Small intestine (tissue), 7 donors: ENCODE measurements at regions not wholly inside any gene's neighbourhood (a gene's known extent, or its start where the extent isn't known, plus 50 kb on each side); places are given as distances from the start of the nearest gene placed in this dataset.
"Not testable (repeated sequence)": the region's sequence is repeated elsewhere in the genome, so short reads cannot be mapped to it uniquely, and the experiment has no call there.

Experiments used
- DNase-seq, 2 donors: peaks; one replicate each; pipeline versions ENCODE4 v3.0.0 to v3.0.0-alpha.2; 2013
- FAIRE-seq: peaks from 2 replicates; lab custom pipeline; 2012; peaks lifted over from hg19 to GRCh38; lab: Jason Lieb, UNC
- H3K27ac ChIP-seq, 3 donors: one replicate each; pipeline ENCODE4 v1.5.1; 2013; ENCODE audit warnings: low read length in 2 of 3, mild to moderate bottlenecking in 2 of 3, control low read depth in 1 of 3, inconsistent platforms in 1 of 3, low read depth in 1 of 3, moderate library complexity in 1 of 3
- H3K27me3 ChIP-seq, 3 donors: one replicate each; pipeline ENCODE4 v1.6.1; 2013; ENCODE audit warnings: low read length in 3 of 3, inconsistent platforms in 1 of 3; ENCODE audit not compliant: control insufficient read depth in 3 of 3, insufficient read depth in 3 of 3
- H3K36me3 ChIP-seq, 3 donors: one replicate each; pipeline ENCODE4 v1.6.1; 2013; ENCODE audit warnings: low read length in 3 of 3, inconsistent platforms in 1 of 3, low read depth in 1 of 3, mild to moderate bottlenecking in 1 of 3, moderate library complexity in 1 of 3; ENCODE audit not compliant: control insufficient read depth in 3 of 3, insufficient read depth in 2 of 3
- H3K4me1 ChIP-seq, 3 donors: one replicate each; pipeline ENCODE4 v1.6.1; 2013; ENCODE audit warnings: low read length in 2 of 3, inconsistent platforms in 1 of 3, low read depth in 1 of 3, mild to moderate bottlenecking in 1 of 3, moderate library complexity in 1 of 3; ENCODE audit not compliant: control insufficient read depth in 3 of 3, insufficient read depth in 2 of 3
- H3K4me3 ChIP-seq, 3 donors: one replicate each; pipeline ENCODE4 v1.5.1; 2013; ENCODE audit warnings: low read length in 3 of 3, control low read depth in 1 of 3, inconsistent platforms in 1 of 3, low read depth in 1 of 3, mild to moderate bottlenecking in 1 of 3, moderate library complexity in 1 of 3
- H3K9me3 ChIP-seq, 2 donors: one replicate each; pipeline ENCODE4 v1.6.1; 2013; ENCODE audit warnings: low read depth in 1 of 2, low read length in 1 of 2; ENCODE audit not compliant: control insufficient read depth in 2 of 2, insufficient read depth in 1 of 2
- WGBS, 3 donors: extraction: QIAGEN DNeasy Blood & Tissue Kit; methylation state at CpG; one replicate each; pipeline ENCODE4 v1.1.7; 2013; 5-methylcytosine and 5-hydroxymethylcytosine counted together
- donor health status: healthy with polysubstance abuse.
- donor health status: control.
- donor health status: control.
- donor health status: Bipolar disorder and iron deficiency.
- donor health status: healthy.

- Histone ChIP-seq H3K4me1 (peaks cover 0 to 2% (median 0%) of the 10 kb centered on the region in 3 donors), H3K9me3 (peaks cover 0 to 1% of the 10 kb centered on the region in 2 donors), H3K4me3 (no peak overlapping the region), H3K36me3 (no peaks in the 10 kb centered on the region), H3K27ac (no peak overlapping the region), H3K27me3 (no peaks in the 10 kb centered on the region)
- DNase-seq (no peak), FAIRE-seq (no peak)
- 78 to 86% (median 79%) methylated on average over 7 of the region's 7 CpGs for WGBS, 3 donors
Observed at GRCh38 chr1:238336531-238336930, 445.8 kb upstream of the ZP4 start.

- FAIRE-seq (no peak), DNase-seq (no peak)
- no peaks in the 10 kb centered on the region for H3K36me3 ChIP-seq
- 73 to 86% (median 86%) methylated on average over 1 of the region's 1 CpG for WGBS, 3 donors
- H3K4me1 ChIP-seq, result peaks cover 0 to 3% (median 2%) of the 10 kb centered on the region in 3 donors
- no peak overlapping the region for H3K27ac ChIP-seq
- H3K4me3 ChIP-seq, result no peak overlapping the region
- H3K9me3 ChIP-seq, result peaks cover 0 to 1% of the 10 kb centered on the region in 2 donors
- no peaks in the 10 kb centered on the region for H3K27me3 ChIP-seq
Observed at GRCh38 chr1:238334170-238334569, 443.4 kb upstream of the ZP4 start.

GRCh38 chr1:238331557-238331956 lies 440.8 kb upstream of the ZP4 start:
- Histone ChIP-seq H3K27me3 (no peaks in the 10 kb centered on the region), H3K9me3 (peaks cover 0 to 9% of the 10 kb centered on the region in 2 donors), H3K4me3 (no peak overlapping the region), H3K4me1 (peaks cover 0 to 3% (median 2%) of the 10 kb centered on the region in 3 donors), H3K36me3 (no peaks in the 10 kb centered on the region), H3K27ac (no peak overlapping the region)
- FAIRE-seq (no peak), DNase-seq (no peak)

- Histone ChIP-seq H3K4me3 (no peak overlapping the region), H3K4me1 (peaks cover under 1 to 3% (median 2%) of the 10 kb centered on the region in 3 donors), H3K36me3 (no peaks in the 10 kb centered on the region), H3K27me3 (no peaks in the 10 kb centered on the region), H3K9me3 (peaks cover 0 to 9% of the 10 kb centered on the region in 2 donors), H3K27ac (no peak overlapping the region)
- 74 to 88% (median 77%) methylated on average over 1 of the region's 1 CpG for WGBS, 3 donors
- FAIRE-seq, result no peak
- no peak for DNase-seq
Observed at GRCh38 chr1:238329671-238330070, 438.9 kb upstream of the ZP4 start.

- peak overlapping the region in 1 of 3 donors; percentile 64 for H3K27ac ChIP-seq
- DNase-seq, H3K36me3 ChIP-seq, FAIRE-seq, H3K9me3 ChIP-seq, H3K4me3 ChIP-seq, H3K4me1 ChIP-seq, H3K27me3 ChIP-seq: not testable (repeated sequence)
- WGBS, 3 donors, result 93 to 95% (median 94%) methylated on average over 21 to 22 of the region's 22 CpGs
Observed at GRCh38 chr1:238327033-238327432, 436.3 kb upstream of the ZP4 start.

- H3K27me3 ChIP-seq, H3K4me1 ChIP-seq, FAIRE-seq, H3K9me3 ChIP-seq, H3K4me3 ChIP-seq, H3K27ac ChIP-seq, H3K36me3 ChIP-seq: not testable (repeated sequence)
- 36 to 64% (median 54%) methylated on average over 9 of the region's 9 CpGs for WGBS, 3 donors
- peak in 1 of 2 donors; percentile 73 for DNase-seq
Observed at GRCh38 chr1:238326479-238326878, 435.8 kb upstream of the ZP4 start.

- peak; percentile 7 to 23 for DNase-seq
- Histone ChIP-seq H3K9me3 (peaks cover 0 to 9% of the 10 kb centered on the region in 2 donors), H3K4me3 (no peak overlapping the region), H3K4me1 (peaks cover 0 to 9% (median 1%) of the 10 kb centered on the region in 3 donors), H3K36me3 (no peaks in the 10 kb centered on the region), H3K27ac (peak overlapping the region in 1 of 3 donors; percentile 10), H3K27me3 (no peaks in the 10 kb centered on the region)
- WGBS, 3 donors, result 50 to 60% (median 55%) methylated on average over 9 of the region's 9 CpGs
- FAIRE-seq, result no peak
Observed at GRCh38 chr1:238324211-238324864, 433.6 kb upstream of the ZP4 start.

- Histone ChIP-seq H3K27ac (peak overlapping the region in 1 of 3 donors; percentile 10), H3K9me3 (peaks cover 0 to 9% of the 10 kb centered on the region in 2 donors), H3K36me3 (no peaks in the 10 kb centered on the region), H3K4me3 (no peak overlapping the region), H3K27me3 (no peaks in the 10 kb centered on the region), H3K4me1 (peaks cover 0 to 11% (median 1%) of the 10 kb centered on the region in 3 donors)
- DNase-seq (no peak), FAIRE-seq (no peak)
- 89 to 94% (median 93%) methylated on average over 3 of the region's 3 CpGs for WGBS, 3 donors
Observed at GRCh38 chr1:238323490-238323889, 432.8 kb upstream of the ZP4 start.

- H3K27ac ChIP-seq, result no peak overlapping the region
- FAIRE-seq, result no peak
- H3K9me3 ChIP-seq, result peaks cover 0 to 5% of the 10 kb centered on the region in 2 donors
- no peaks in the 10 kb centered on the region for H3K36me3 ChIP-seq
- no peak overlapping the region for H3K4me3 ChIP-seq
- no peak for DNase-seq
- peaks cover 0 to 13% (median 1%) of the 10 kb centered on the region in 3 donors for H3K4me1 ChIP-seq
- 74 to 77% (median 76%) methylated on average over 5 of the region's 5 CpGs for WGBS, 3 donors
- no peaks in the 10 kb centered on the region for H3K27me3 ChIP-seq
Observed at GRCh38 chr1:238319957-238320356, 429.2 kb upstream of the ZP4 start.
